ENCODE measurements at regions not wholly inside any gene's neighbourhood (a gene's known extent, or its start where the extent isn't known, plus 50 kb on each side); places are given as distances from the start of the nearest gene placed in this dataset.
"Not testable (repeated sequence)": the region's sequence is repeated elsewhere in the genome, so short reads cannot be mapped to it uniquely, and the experiment has no call there.

- in situ Hi-C loops (cut with MboI; ENCODE audit: low pct_ligation_motif_present in 1 of 4, low pct_unique_long_range_greater_than_20kb in 1 of 4, low sequenced_read_pairs in 3 of 4); intact Hi-C loops (cut with DNase I; ENCODE audit: low total_unique reads); H3K27ac ChIP-seq; H3K9me3 ChIP-seq; H3K36me3 ChIP-seq; H3K4me1 ChIP-seq; H3K27me3 ChIP-seq; H3K4me3 ChIP-seq: not testable (repeated sequence)
- DNase-seq: peak; percentile 8
- 46% methylated on average over 8 of the region's 10 CpGs; no CpG with 5 or more reads in 1 of the 2 donors for WGBS, 2 donors (ENCODE audit: low coverage in 1 of 2)
Measured at GRCh38 chr16:33009468-33009867, 184.6 kb upstream of the TP53TG3C start.

GRCh38 chr16:33027121-33027520 lies 166.9 kb upstream of the TP53TG3C start:
- peaks cover 11% of the 10 kb centered on the region for H3K27me3 ChIP-seq
- in situ Hi-C loops (cut with MboI; ENCODE audit: low pct_ligation_motif_present in 1 of 4, low pct_unique_long_range_greater_than_20kb in 1 of 4, low sequenced_read_pairs in 3 of 4): not testable (repeated sequence)

GRCh38 chr16:33027941-33028340 lies 166.1 kb upstream of the TP53TG3C start:
- intact Hi-C loops (cut with DNase I; ENCODE audit: low total_unique reads); H3K9me3 ChIP-seq; H3K36me3 ChIP-seq; H3K27ac ChIP-seq; H3K4me3 ChIP-seq; in situ Hi-C loops (cut with MboI; ENCODE audit: low pct_ligation_motif_present in 1 of 4, low pct_unique_long_range_greater_than_20kb in 1 of 4, low sequenced_read_pairs in 3 of 4); H3K4me1 ChIP-seq; DNase-seq: not testable (repeated sequence)
- WGBS, 2 donors (ENCODE audit: low coverage in 1 of 2): 75 to 79% methylated on average over 16 to 28 of the region's 49 CpGs
- H3K27me3 ChIP-seq: peaks cover 11% of the 10 kb centered on the region

More at GRCh38 chr16:33027121-33027520, 166.9 kb upstream of the TP53TG3C start:
- H3K36me3 ChIP-seq; DNase-seq; H3K4me1 ChIP-seq; H3K4me3 ChIP-seq; H3K27ac ChIP-seq; intact Hi-C loops (cut with DNase I; ENCODE audit: low total_unique reads); H3K9me3 ChIP-seq: not testable (repeated sequence)
- WGBS, 2 donors (ENCODE audit: low coverage in 1 of 2): 82% methylated on average over 13 of the region's 15 CpGs; no CpG with 5 or more reads in 1 of the 2 donors

DNA sequence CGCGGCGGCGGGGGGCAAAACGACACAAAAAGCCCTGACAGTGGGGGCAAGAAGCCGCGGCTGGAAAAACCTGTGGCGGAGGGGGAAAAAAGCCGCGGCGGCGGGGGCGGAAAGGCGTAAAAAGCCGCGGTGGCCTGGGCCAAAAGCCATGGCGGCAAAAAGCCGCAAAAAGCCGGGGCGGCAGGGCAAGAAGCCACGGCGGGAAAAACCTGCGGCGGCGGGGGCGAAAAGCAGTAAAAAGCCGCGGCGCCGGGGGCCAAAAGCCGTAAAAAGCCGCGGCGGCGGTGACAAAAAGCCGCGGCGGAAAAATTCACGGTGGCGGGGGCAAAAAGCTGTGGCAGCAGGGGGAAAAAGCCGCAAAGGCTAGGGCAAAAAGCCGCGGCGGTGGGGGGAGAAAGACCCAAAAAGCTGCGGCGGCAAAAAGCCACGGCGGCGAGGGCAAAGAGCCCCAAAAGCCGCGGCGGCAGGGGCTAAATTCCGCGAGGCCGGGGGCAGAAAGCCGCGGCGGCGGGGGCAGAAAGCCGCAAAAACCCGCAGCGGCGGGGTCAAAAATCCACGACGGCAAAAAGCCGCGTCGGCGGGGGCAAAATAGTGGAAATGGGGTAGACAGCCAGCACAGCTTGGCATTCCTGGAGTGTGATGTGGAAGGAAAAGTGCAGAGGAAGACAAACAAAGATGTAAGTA lies 165.2 kb upstream of the TP53TG3C start:
- 68 to 83% methylated on average over 26 to 61 of the region's 69 CpGs for WGBS, 2 donors (ENCODE audit: low coverage in 1 of 2)
- DNase-seq; in situ Hi-C loops (cut with MboI; ENCODE audit: low pct_ligation_motif_present in 1 of 4, low pct_unique_long_range_greater_than_20kb in 1 of 4, low sequenced_read_pairs in 3 of 4); H3K27ac ChIP-seq; H3K4me3 ChIP-seq; H3K4me1 ChIP-seq; intact Hi-C loops (cut with DNase I; ENCODE audit: low total_unique reads); H3K36me3 ChIP-seq; H3K9me3 ChIP-seq: not testable (repeated sequence)
- peaks cover 11% of the 10 kb centered on the region for H3K27me3 ChIP-seq

GRCh38 chr16:33048849-33049248 lies 145.2 kb upstream of the TP53TG3C start:
- DNase-seq; H3K4me3 ChIP-seq; H3K9me3 ChIP-seq; H3K4me1 ChIP-seq; in situ Hi-C loops (cut with MboI; ENCODE audit: low pct_ligation_motif_present in 1 of 4, low pct_unique_long_range_greater_than_20kb in 1 of 4, low sequenced_read_pairs in 3 of 4); H3K36me3 ChIP-seq; H3K27me3 ChIP-seq; H3K27ac ChIP-seq; intact Hi-C loops (cut with DNase I; ENCODE audit: low total_unique reads): not testable (repeated sequence)
- WGBS, 2 donors (ENCODE audit: low coverage in 1 of 2): 54 to 70% methylated on average over 2 to 4 of the region's 4 CpGs

GRCh38 chr16:33059206-33059605 lies 134.8 kb upstream of the TP53TG3C start:
- intact Hi-C loops (cut with DNase I; ENCODE audit: low total_unique reads): no loop called here
- in situ Hi-C loops (cut with MboI; ENCODE audit: low pct_ligation_motif_present in 1 of 4, low pct_unique_long_range_greater_than_20kb in 1 of 4, low sequenced_read_pairs in 3 of 4): no loop called here
- no peak for DNase-seq
- Histone ChIP-seq H3K4me3 (no peak overlapping the region), H3K27me3 (no peaks in the 10 kb centered on the region), H3K4me1 (no peaks in the 10 kb centered on the region), H3K9me3 (no peaks in the 10 kb centered on the region), H3K36me3 (no peaks in the 10 kb centered on the region), H3K27ac (no peak overlapping the region)
- no peak for TF ChIP-seq POLR2A (IDR thresholded peaks at IDR 0.05)
- WGBS, 2 donors (ENCODE audit: low coverage in 1 of 2): 70 to 87% methylated on average over 14 to 34 of the region's 44 CpGs

GRCh38 chr16:33059654-33060421 lies 134.2 kb upstream of the TP53TG3C start:
- WGBS, 2 donors (ENCODE audit: low coverage in 1 of 2): 60% methylated on average over 7 of the region's 48 CpGs; no CpG with 5 or more reads in 1 of the 2 donors

GRCh38 chr16:33062763-33063162 lies 131.3 kb upstream of the TP53TG3C start:
- H3K9me3 ChIP-seq; H3K27ac ChIP-seq; DNase-seq; in situ Hi-C loops (cut with MboI; ENCODE audit: low pct_ligation_motif_present in 1 of 4, low pct_unique_long_range_greater_than_20kb in 1 of 4, low sequenced_read_pairs in 3 of 4); H3K36me3 ChIP-seq; H3K4me3 ChIP-seq; intact Hi-C loops (cut with DNase I; ENCODE audit: low total_unique reads); H3K27me3 ChIP-seq; H3K4me1 ChIP-seq: not testable (repeated sequence)
- 79% methylated on average over 3 of the region's 3 CpGs; no CpG with 5 or more reads in 1 of the 2 donors for WGBS, 2 donors (ENCODE audit: low coverage in 1 of 2)

More at GRCh38 chr16:33059654-33060421, 134.2 kb upstream of the TP53TG3C start:
- H3K4me1 ChIP-seq; H3K36me3 ChIP-seq; H3K9me3 ChIP-seq; H3K4me3 ChIP-seq; H3K27ac ChIP-seq; H3K27me3 ChIP-seq; intact Hi-C loops (cut with DNase I; ENCODE audit: low total_unique reads); in situ Hi-C loops (cut with MboI; ENCODE audit: low pct_ligation_motif_present in 1 of 4, low pct_unique_long_range_greater_than_20kb in 1 of 4, low sequenced_read_pairs in 3 of 4); DNase-seq: not testable (repeated sequence)

GRCh38 chr16:33063365-33064170 lies 130.5 kb upstream of the TP53TG3C start:
- DNase-seq; H3K4me3 ChIP-seq; H3K9me3 ChIP-seq; in situ Hi-C loops (cut with MboI; ENCODE audit: low pct_ligation_motif_present in 1 of 4, low pct_unique_long_range_greater_than_20kb in 1 of 4, low sequenced_read_pairs in 3 of 4); H3K4me1 ChIP-seq; intact Hi-C loops (cut with DNase I; ENCODE audit: low total_unique reads); H3K36me3 ChIP-seq; H3K27ac ChIP-seq; H3K27me3 ChIP-seq: not testable (repeated sequence)
- WGBS, 2 donors (ENCODE audit: low coverage in 1 of 2): 77% methylated on average over 1 of the region's 1 CpG

GRCh38 chr16:33064454-33065073 lies 129.5 kb upstream of the TP53TG3C start:
- H3K4me1 ChIP-seq; H3K4me3 ChIP-seq; in situ Hi-C loops (cut with MboI; ENCODE audit: low pct_ligation_motif_present in 1 of 4, low pct_unique_long_range_greater_than_20kb in 1 of 4, low sequenced_read_pairs in 3 of 4); H3K9me3 ChIP-seq; intact Hi-C loops (cut with DNase I; ENCODE audit: low total_unique reads); H3K27me3 ChIP-seq; DNase-seq; H3K36me3 ChIP-seq; H3K27ac ChIP-seq: not testable (repeated sequence)
- WGBS, 2 donors (ENCODE audit: low coverage in 1 of 2): 23 to 41% methylated on average over 2 of the region's 2 CpGs
